Adrenal gland (tissue), 5 donors: ENCODE measurements at regions not wholly inside any gene's neighbourhood (a gene's known extent, or its start where the extent isn't known, plus 50 kb on each side); places are given as distances from the start of the nearest gene placed in this dataset.

Experiments
- CTCF ChIP-seq, 6 experiments: fragments of 450-650 bp in 4 of 6; fragments of 200-600 bp in 2 of 6; sonication (generic) in 1 of 6; IDR thresholded peaks; 1 replicate in 5 of 6; 2 replicates in 1 of 6; pipeline versions ENCODE4 v1.5.1 to v1.8.0; 2016 to 2021; ENCODE audit warnings: antibody characterized with exemption in 6 of 6, mild to moderate bottlenecking in 2 of 6, moderate library complexity in 1 of 6
- POLR2A ChIP-seq, 2 donors: fragments of 450-650 bp; IDR thresholded peaks; one replicate each; pipeline ENCODE4 v1.6.1; 2017; ENCODE audit warnings: antibody characterized with exemption in 2 of 2, mild to moderate bottlenecking in 2 of 2, moderate library complexity in 1 of 2
- donor health status: DM: no; HTN: no; CAD: no.

DNA sequence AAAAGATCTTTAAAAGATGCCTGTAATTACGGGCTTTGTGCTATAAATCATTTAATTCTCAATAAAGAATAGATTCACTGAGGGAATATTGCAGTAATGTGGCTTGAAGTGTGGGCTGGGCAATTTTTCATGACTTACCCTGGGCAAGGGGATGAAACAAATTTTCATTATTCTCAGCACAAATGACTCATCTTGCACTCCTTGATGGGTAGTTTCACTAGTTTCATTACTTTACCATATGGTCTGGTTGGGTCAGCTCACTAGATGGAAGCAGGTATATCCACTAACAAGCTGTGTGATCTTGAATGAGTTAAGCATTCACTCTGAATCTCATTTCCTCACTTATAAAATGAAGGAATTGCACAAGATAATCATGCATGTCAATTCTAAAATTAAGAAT, 234.3 kb downstream of the ABCC12 start:
- TF ChIP-seq CTCF (IDR thresholded peaks at IDR 0.05) (no peak), POLR2A (IDR thresholded peaks at IDR 0.05) (no peak)
